HCT116 (cell line): ENCODE measurements at regions not wholly inside any gene's neighbourhood (a gene's known extent, or its start where the extent isn't known, plus 50 kb on each side); places are given as distances from the start of the nearest gene placed in this dataset.
"Not testable (repeated sequence)": the region's sequence is repeated elsewhere in the genome, so short reads cannot be mapped to it uniquely, and the experiment has no call there.

Experiments
- ATAC-seq: fragments of 200-7000 bp; cut with Tn5 transposase; 2 replicates; pipeline ENCODE4 v1.9.1; 2020; ENCODE audit warnings: mild to moderate bottlenecking, moderate library complexity
- BruUV-seq: library from RNA; stranded (reverse); fragments of 400-500 nt; replicated peaks from 2 replicates; lab custom pipeline; 2021; lab: Mats Ljungman, UMichigan
- CTCF ChIA-PET: fragments of 300-600 bp; sonication (Branson Sonifier 250); formaldehyde crosslinking; loops from one replicate; lab custom pipeline; 2021; ENCODE audit warnings: antibody characterized with exemption; lab: Charles Lee
- POLR2A ChIA-PET: fragments of 300-600, 350-600 bp; sonication (Branson Sonifier 250); formaldehyde crosslinking; loops from one replicate; lab custom pipeline; 2021; ENCODE audit warnings: antibody characterized with exemption; lab: Charles Lee
- RAD21 ChIA-PET, 2 experiments: fragments of 300-600 bp; sonication (Branson Sonifier 250); formaldehyde crosslinking; loops; one replicate each; lab custom pipeline; 2023; ENCODE audit warnings: low total read pairs in 2 of 2; ENCODE audit not compliant: uncharacterized antibody in 2 of 2, unreplicated experiment in 2 of 2, low non-redundant PET in 1 of 2; lab: Charles Lee
- DNase-seq: peaks from one replicate; pipeline ENCODE4 v3.0.0-alpha.2; 2010; ENCODE audit warnings: low read depth, low spot score
- H2AFZ ChIP-seq: fragments of 200-600 bp; shearing (Covaris generic), sonication (generic); 2 replicates; pipeline ENCODE4 v1.6.1; 2017; ENCODE audit warnings: low read depth, mixed run types, mixed read lengths, antibody characterized with exemption, low read length; ENCODE audit not compliant: poor library complexity, severe bottlenecking
- H3K27ac ChIP-seq: 2 replicates; pipeline ENCODE4 v1.5.1; 2012; ENCODE audit warnings: low read depth, low read length
- H3K27me3 ChIP-seq: fragments of 200-600 bp; sonication (generic); 2 replicates; pipeline ENCODE4 v1.6.1; 2016; ENCODE audit warnings: mixed run types, low read length, mixed read lengths; ENCODE audit not compliant: insufficient read depth
- H3K36me3 ChIP-seq, 2 experiments: fragments of 200-500 bp in 1 of 2; fragments of 200-600 bp in 1 of 2; sonication (Bioruptor generic) in 1 of 2; sonication (generic) in 1 of 2; 2 replicates each; pipeline versions ENCODE4 v1.5.1 to v1.6.1; 2014 to 2016; ENCODE audit warnings: low read length in 2 of 2, inconsistent platforms in 1 of 2, mixed read lengths in 1 of 2, mixed run types in 1 of 2; ENCODE audit not compliant: insufficient read depth in 2 of 2, control insufficient read depth in 1 of 2
- H3K4me1 ChIP-seq, 2 experiments: fragments of 200-600 bp in 1 of 2; sonication (generic) in 1 of 2; 2 replicates each; pipeline versions ENCODE4 v1.5.1 to v1.6.1; 2012 to 2017; ENCODE audit warnings: low read length in 2 of 2, inconsistent platforms in 1 of 2, mild to moderate bottlenecking in 1 of 2, mixed read lengths in 1 of 2, mixed run types in 1 of 2, moderate library complexity in 1 of 2; ENCODE audit not compliant: insufficient read depth in 2 of 2, control insufficient read depth in 1 of 2
- H3K4me2 ChIP-seq: fragments of 200-600 bp; sonication (generic); 2 replicates; pipeline ENCODE4 v1.6.1; 2017; ENCODE audit warnings: mixed run types, low read length, mixed read lengths
- H3K4me3 ChIP-seq, 2 experiments: fragments of 200-600 bp in 1 of 2; sonication (generic) in 1 of 2; replicated peaks in 1 of 2; 2 replicates each; pipeline ENCODE4 v1.5.1; 2011 to 2016; ENCODE audit warnings: low read length in 2 of 2, control low read depth in 1 of 2, low read depth in 1 of 2, mild to moderate bottlenecking in 1 of 2, mixed read lengths in 1 of 2, mixed run types in 1 of 2
- H3K79me2 ChIP-seq: fragments of 200-600 bp; sonication (generic); 2 replicates; pipeline ENCODE4 v1.6.1; 2017; ENCODE audit warnings: mild to moderate bottlenecking, mixed run types, low read length, moderate library complexity, mixed read lengths; ENCODE audit not compliant: insufficient read depth
- H3K9ac ChIP-seq: fragments of 200-600 bp; sonication (generic); 2 replicates; pipeline ENCODE4 v1.6.1; 2016; ENCODE audit warnings: low read length, mixed read lengths
- H3K9me2 ChIP-seq: fragments of 200-600 bp; sonication (generic), shearing (Covaris generic); 2 replicates; pipeline ENCODE4 v1.6.1; 2017; ENCODE audit warnings: mixed run types, mild to moderate bottlenecking, moderate library complexity; ENCODE audit not compliant: insufficient read depth
- H3K9me3 ChIP-seq, 2 experiments: fragments of 200-500 bp in 1 of 2; fragments of 200-600 bp in 1 of 2; sonication (Bioruptor generic) in 1 of 2; sonication (generic) in 1 of 2; 2 replicates each; pipeline ENCODE4 v1.6.1; 2014 to 2017; ENCODE audit warnings: low read length in 2 of 2, mixed read lengths in 2 of 2, inconsistent platforms in 1 of 2, low read depth in 1 of 2, mild to moderate bottlenecking in 1 of 2, mixed run types in 1 of 2, moderate library complexity in 1 of 2; ENCODE audit not compliant: control insufficient read depth in 1 of 2, insufficient read depth in 1 of 2
- H4K20me1 ChIP-seq: fragments of 200-600 bp; sonication (generic), shearing (Covaris generic); 2 replicates; pipeline ENCODE4 v1.6.1; 2017; ENCODE audit warnings: mixed run types, mild to moderate bottlenecking, moderate library complexity; ENCODE audit not compliant: insufficient read depth
- EGR1 ChIP-seq: IDR thresholded peaks from 2 replicates; pipeline ENCODE4 v1.6.1; 2012; ENCODE audit warnings: low read depth
- EZH2 ChIP-seq: fragments of 200-600 bp; sonication (generic); IDR thresholded peaks from 2 replicates; pipeline ENCODE4 v1.6.1; 2017; ENCODE audit warnings: antibody characterized with exemption, mixed run types
- EZH2phosphoT487 ChIP-seq: fragments of 200-600 bp; IDR thresholded peaks from 2 replicates; pipeline ENCODE4 v1.6.1; 2018; ENCODE audit warnings: antibody characterized with exemption, borderline replicate concordance
- SRF ChIP-seq: IDR thresholded peaks from 2 replicates; pipeline ENCODE4 v1.6.1; 2012; ENCODE audit warnings: low read depth
- YY1 ChIP-seq: IDR thresholded peaks from 2 replicates; pipeline ENCODE4 v1.6.1; 2011; ENCODE audit warnings: low read length, low read depth, moderate library complexity, mild to moderate bottlenecking; ENCODE audit not compliant: insufficient replicate concordance; ENCODE audit errors: extremely low read depth
- ZFX ChIP-seq: fragments of 450-650 bp; IDR thresholded peaks from 2 replicates; pipeline ENCODE4 v1.6.1; 2017
- intact Hi-C: fragments of 100-400 bp; cut with micrococcal nuclease; formaldehyde crosslinking; loops from 2 replicates; pipeline ENCODE4 v1.10.0; 2022
- TF ChIP-seq, protein P1 (sequence below): IDR thresholded peaks from 2 replicates; pipeline ENCODE4 v1.6.1; 2011; ENCODE audit warnings: mild to moderate bottlenecking, low read length, moderate library complexity; ENCODE audit not compliant: insufficient replicate concordance; ENCODE audit errors: extremely low read depth
- TF ChIP-seq, protein P2 (sequence below): IDR thresholded peaks from 2 replicates; pipeline ENCODE4 v1.6.1; 2012

DNA sequence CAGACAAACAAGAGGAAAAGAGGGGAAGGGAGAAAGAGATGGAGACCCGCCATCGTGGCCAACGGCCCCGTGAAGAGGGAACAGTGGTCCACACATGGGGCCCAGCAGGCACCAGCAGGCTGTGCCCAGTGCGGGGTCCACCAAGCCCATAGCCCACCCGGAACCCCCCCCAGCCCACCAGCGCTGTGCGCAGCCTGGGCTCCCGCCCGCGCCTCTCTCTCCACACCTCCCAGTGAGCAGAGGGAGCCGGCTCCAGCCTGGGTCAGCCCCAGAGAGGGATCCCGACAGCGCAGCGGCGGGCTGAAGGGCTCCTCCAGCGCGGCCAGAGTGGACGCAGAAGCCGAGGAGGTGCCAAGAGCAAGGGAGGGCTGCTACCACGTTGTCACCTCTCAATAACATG is 105.0 kb upstream of the TMTC1 start:
- Histone ChIP-seq H4K20me1 (no peaks in the 10 kb centered on the region), H3K9ac (no peak overlapping the region), H3K27ac (no peak overlapping the region), H3K79me2 (no peaks in the 10 kb centered on the region), H3K4me1 (no peaks in the 10 kb centered on the region), H3K4me3 (no peak overlapping the region), H2AFZ (no peak overlapping the region), H3K4me2 (no peak overlapping the region), H3K9me2 (no peaks in the 10 kb centered on the region), H3K27me3 (no peaks in the 10 kb centered on the region), H3K36me3 (no peaks in the 10 kb centered on the region), H3K9me3 (no peaks in the 10 kb centered on the region)
- ATAC-seq, result no peak
- RAD21 ChIA-PET, result no interaction called here
- BruUV-seq, result no TSS peak
- CTCF ChIA-PET, result interaction anchor here (1.2 kb wide), 1 partner anchor 369 kb away, joined by 4 read pairs; no protein-coding TSS in a partner anchor
- POLR2A ChIA-PET, result no interaction called here
- TF ChIP-seq YY1 (no peak), ZFX (no peak), EZH2 (no peak), EGR1 (no peak), EZH2phosphoT487 (no peak), SRF (no peak)
- TF ChIP-seq, protein P1, sequence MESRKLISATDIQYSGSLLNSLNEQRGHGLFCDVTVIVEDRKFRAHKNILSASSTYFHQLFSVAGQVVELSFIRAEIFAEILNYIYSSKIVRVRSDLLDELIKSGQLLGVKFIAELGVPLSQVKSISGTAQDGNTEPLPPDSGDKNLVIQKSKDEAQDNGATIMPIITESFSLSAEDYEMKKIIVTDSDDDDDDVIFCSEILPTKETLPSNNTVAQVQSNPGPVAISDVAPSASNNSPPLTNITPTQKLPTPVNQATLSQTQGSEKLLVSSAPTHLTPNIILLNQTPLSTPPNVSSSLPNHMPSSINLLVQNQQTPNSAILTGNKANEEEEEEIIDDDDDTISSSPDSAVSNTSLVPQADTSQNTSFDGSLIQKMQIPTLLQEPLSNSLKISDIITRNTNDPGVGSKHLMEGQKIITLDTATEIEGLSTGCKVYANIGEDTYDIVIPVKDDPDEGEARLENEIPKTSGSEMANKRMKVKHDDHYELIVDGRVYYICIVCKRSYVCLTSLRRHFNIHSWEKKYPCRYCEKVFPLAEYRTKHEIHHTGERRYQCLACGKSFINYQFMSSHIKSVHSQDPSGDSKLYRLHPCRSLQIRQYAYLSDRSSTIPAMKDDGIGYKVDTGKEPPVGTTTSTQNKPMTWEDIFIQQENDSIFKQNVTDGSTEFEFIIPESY, result no peak
- TF ChIP-seq, protein P2, sequence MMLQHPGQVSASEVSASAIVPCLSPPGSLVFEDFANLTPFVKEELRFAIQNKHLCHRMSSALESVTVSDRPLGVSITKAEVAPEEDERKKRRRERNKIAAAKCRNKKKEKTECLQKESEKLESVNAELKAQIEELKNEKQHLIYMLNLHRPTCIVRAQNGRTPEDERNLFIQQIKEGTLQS, result no peak
- DNase-seq, result no peak
- intact Hi-C loops, result loop anchor here (1.0 kb wide), 1 partner anchor 336 kb away; no protein-coding TSS in a partner anchor

DNA sequence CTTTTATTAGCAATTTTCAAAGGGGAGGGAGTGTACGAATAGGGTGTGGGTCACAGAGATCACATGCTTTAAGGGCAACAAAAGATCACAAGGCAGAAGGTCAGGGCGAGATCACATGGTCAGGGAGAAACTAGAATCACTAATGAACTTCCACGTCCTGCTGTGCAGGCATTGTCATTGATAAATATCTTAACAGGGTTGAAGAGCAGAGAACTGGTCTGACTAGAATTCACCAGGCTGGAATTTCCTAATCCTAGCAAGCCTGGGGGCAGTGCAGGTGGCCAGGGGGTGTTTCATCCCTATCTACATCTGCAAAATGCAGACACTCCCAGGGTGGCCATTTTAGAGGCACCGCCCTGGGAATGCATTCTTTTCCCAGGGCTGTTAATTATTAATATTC is 101.2 kb upstream of the TMTC1 start:
- H3K79me2 ChIP-seq, intact Hi-C loops, POLR2A ChIA-PET, DNase-seq, H3K4me3 ChIP-seq, H3K36me3 ChIP-seq, BruUV-seq, H3K4me2 ChIP-seq, H3K9me2 ChIP-seq, H3K27ac ChIP-seq, H3K9ac ChIP-seq, ATAC-seq, H2AFZ ChIP-seq, H4K20me1 ChIP-seq, H3K27me3 ChIP-seq, CTCF ChIA-PET, H3K4me1 ChIP-seq, H3K9me3 ChIP-seq, RAD21 ChIA-PET: not testable (repeated sequence)
